Thyroid gland (tissue), 4 donors: ENCODE measurements at regions not wholly inside any gene's neighbourhood (a gene's known extent, or its start where the extent isn't known, plus 50 kb on each side); places are given as distances from the start of the nearest gene placed in this dataset.

Source experiments
- CTCF ChIP-seq, 6 experiments: fragments of 200-600 bp in 3 of 6; fragments of 450-650 bp in 3 of 6; sonication (generic) in 3 of 6; IDR thresholded peaks; one replicate each; pipeline ENCODE4 v1.5.1; 2016 to 2019; ENCODE audit warnings: antibody characterized with exemption in 6 of 6, mild to moderate bottlenecking in 2 of 6, inconsistent platforms in 1 of 6, moderate library complexity in 1 of 6
- POLR2A ChIP-seq, 2 donors: fragments of 450-650 bp; IDR thresholded peaks; one replicate each; pipeline ENCODE4 v1.6.1; 2017; ENCODE audit warnings: antibody characterized with exemption in 2 of 2, mild to moderate bottlenecking in 2 of 2, moderate library complexity in 1 of 2

DNA sequence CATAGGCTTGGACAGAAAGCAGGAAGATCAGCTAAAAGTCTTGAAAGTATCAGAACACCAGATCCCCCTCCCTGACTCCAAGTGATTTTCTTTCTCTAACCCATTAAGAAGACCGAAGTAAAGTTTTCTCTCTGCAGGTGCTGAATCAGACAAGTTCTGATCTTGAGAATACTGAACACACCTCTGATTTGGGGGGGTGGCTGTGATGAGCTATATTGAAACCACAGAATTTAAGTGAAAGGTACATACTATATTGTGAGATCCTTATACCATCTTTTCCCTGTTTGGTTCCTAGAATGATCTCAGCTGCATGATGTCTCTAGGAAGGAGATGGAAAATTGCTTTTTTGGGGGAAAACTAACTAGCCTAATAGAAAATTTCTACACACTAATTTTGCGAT is 196.0 kb downstream of the DIPK2A start:
- TF ChIP-seq CTCF (IDR thresholded peaks at IDR 0.05) (no peak), POLR2A (IDR thresholded peaks at IDR 0.05) (no peak)
